T1000 (cell line): ENCODE measurements at regions not wholly inside any gene's neighbourhood (a gene's known extent, or its start where the extent isn't known, plus 50 kb on each side); places are given as distances from the start of the nearest gene placed in this dataset.
"Not testable (repeated sequence)": the region's sequence is repeated elsewhere in the genome, so short reads cannot be mapped to it uniquely, and the experiment has no call there.

Source experiments
- DNase-seq: peaks from one replicate; lab custom pipeline; 2025; ENCODE audit warnings: mixed read lengths; lab: John Stamatoyannopoulos, UW

DNA sequence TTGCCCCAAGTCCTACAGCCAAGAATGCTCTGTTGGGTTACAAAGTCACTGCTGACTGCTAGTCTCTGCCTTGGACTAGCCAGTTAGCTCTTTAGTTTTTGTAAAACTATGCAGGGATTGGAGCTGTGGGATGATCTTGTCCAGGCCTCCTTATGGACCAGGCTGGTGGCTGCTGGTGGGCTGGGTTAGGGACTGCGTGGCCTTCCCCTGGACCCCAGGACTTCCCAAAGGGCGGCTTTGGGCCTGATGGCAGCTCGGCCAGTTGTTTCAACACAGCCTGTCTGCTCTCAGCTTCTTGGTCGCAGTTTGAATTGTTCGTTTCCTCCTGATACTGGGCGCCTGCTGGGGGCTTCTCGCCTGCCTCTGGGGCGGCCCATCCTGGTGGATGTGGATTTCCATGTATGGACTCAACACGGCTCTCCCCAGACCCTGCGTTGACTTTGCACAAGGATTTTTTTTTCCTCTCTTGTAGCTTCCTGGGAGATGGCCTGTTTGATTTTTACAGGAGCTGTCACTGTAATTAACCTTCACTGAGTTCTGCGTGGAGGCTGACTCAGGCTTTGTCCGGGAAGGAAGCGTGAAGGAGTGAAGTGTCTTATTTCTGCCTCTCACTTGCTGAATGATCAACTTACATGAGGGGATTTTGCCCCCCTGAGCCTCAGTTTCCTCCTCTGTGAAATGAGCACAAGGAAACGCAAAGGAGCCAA is 91.9 kb upstream of the NEURL1B start:
- DNase-seq = no peak

DNA sequence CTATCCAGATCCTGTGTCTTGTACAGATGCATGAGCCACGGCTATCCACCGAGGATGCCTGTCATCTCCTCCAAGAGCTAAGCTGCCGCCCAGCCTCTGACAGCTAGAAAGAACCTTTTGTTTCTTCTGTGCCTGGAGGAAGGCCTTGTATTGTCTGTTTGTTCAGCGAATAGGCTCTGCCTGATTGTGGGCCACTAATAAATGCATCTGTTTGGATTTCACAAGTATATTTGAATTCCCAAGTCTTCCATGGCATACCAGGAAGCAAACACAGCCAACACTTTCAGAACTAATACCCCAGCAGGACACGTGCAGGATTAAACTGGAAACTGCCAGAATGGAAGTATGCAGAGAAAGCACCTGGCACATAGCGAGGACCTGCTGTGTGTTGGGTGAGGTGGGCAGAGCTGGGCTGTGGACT is 92.7 kb upstream of the NEURL1B start:
- no peak for DNase-seq

DNA sequence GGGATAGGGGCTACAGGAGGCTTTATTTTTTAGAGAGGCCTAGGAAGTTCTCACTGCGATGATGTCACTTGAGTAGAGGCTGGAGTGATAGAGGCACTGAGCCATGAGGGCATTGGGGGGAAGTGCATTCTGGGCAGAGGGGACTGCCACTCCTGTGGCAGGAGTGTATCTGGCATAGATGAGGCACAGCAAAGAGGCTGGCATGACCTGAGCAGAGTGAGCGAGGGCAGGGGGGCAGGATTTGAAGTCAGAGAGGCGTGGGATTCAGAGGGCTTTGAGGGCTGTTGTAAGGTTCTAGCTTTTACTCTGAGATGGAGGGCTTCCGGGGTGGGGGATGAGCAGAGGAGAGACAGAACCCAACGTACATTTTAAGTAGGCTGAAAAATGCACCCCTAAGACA is 91.9 kb upstream of the SH3PXD2B start:
- DNase-seq = no peak

DNA sequence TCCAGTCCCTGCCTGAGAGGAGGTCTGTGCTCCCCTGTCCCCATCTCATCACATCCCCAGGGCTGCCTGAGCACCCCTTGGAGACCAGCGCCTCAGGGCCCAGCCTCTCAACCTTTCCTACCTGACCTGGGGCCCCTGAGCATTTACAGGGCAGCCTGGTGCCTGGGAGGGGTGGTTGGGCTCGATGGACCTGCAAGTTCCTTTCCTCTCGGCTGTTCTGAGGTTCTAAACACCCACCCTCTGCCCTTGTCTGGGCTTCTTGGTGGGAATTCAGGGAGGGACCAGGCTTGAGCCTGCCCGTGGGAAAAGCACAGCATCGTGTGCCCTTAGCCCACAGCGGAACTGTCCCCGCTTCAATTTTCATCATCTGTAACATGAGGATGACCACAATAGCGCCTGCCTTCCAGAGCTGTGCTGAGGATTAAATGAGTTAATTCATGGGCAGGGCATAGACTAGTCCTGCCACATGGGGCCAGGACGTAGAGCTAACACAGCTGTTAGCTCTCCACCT is 91.0 kb upstream of the SH3PXD2B start:
- DNase-seq = no peak

DNA sequence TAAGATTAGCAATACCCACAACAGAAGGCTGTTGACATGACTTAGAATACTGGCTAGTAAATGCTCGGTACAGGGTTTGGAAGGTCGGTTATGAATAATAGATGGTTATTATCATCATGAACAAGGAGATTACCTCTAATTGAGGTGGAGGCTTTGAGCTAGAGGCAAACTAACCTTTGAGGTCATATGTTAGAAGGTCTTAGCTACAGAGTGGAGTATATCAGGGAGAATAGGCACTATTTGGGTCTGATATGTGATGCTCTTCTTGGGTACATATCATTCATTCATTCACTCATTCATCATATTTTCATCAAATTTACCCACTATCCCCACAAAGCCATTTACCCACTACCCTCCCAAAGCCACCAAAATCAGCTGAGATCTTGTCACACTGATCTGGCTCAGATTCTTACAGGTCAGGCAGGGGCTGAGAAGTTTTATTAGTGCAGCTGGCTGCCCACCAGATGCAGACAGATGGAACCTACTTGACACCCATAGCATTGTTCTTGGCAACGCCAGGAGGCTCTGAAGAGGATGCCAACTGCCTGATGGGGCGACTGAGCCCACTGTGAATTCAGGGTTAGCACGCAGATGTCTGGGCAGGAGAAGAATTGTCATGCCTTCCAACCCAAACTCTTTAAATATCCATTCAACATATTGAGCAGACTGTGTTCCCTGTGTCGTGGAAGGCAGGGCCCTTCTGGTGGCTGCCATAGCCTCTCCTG is 90.2 kb upstream of the SH3PXD2B start:
- DNase-seq = no peak

DNA sequence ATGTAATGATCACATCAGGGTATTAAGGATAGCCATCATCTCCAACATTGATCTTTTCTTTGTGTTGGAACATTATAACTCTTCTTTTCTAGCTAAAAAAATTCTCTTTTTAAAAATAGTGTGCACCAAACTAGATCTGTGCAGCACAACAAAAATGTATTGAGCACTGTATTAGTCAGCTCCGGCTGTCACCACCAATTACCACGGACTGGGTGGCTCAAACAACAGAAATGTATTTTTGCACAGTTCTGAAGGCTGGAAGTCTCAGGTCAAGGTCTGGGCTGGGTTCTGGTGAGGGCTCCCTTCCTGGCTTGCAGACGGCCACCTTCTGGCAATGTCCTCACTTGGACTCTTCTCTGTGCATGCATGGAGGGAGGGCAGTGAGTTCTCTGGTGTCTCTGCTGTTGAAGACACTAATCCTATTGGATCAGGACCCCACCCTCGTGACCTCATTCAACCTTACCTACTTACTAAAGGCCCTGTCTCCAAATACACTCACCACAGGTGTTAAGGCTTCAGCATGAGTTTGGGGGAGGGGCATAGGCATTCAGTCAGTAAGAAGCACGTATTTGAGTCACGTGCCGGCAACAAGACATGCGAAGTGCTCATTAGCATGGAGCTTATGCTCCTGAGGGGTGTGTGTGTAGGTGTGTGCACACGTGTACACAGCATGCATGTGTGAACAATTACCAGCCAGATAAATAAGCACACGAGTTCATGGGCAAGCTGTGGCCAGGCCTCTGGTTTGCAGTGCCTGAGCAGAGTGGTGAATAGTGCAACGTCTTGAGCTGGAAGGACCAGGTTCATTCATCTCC is 89.4 kb upstream of the SH3PXD2B start:
- DNase-seq = no peak

DNA sequence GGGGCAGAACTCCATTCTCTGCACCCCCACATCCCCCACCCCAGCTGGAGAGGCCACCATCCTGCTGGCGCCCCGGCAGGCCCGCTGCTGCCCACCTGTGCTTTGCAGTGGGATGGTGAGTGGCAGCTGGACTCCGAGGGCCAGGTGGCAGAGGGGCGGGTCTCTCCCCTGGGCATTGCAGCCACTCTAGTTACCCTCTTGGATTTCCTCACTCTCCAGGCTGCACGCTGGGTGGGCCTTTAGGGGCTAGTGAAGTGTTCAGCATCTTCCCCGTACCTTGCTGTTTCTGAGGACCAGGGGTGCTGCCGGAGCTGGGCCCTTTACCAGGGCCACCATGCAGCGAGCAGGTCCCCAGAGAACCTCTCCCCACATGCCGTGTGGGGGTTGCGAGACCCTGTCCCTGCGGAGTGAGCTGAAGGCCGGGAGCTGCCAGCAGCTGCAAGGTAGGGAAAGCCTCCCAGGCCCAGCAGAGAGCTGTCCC is 88.4 kb upstream of the SH3PXD2B start:
- no peak for DNase-seq

DNA sequence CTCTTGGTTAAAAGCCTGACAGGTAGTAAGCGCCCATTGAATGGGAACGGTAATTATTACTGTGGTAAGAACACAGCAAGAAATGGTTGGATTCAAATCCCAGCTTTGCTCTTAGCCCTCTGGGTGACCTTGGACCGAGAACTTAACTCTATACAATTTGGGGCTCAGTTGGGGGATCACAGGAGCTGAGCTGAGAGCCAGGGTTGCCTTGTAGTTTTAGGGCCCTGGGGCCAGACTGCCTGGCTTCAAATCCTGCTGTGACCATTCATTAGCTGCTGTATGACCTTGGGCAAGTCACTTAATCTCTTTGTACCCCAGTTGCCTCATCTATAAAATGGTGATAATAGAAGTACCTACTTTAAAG is 87.4 kb upstream of the SH3PXD2B start:
- no peak for DNase-seq

DNA sequence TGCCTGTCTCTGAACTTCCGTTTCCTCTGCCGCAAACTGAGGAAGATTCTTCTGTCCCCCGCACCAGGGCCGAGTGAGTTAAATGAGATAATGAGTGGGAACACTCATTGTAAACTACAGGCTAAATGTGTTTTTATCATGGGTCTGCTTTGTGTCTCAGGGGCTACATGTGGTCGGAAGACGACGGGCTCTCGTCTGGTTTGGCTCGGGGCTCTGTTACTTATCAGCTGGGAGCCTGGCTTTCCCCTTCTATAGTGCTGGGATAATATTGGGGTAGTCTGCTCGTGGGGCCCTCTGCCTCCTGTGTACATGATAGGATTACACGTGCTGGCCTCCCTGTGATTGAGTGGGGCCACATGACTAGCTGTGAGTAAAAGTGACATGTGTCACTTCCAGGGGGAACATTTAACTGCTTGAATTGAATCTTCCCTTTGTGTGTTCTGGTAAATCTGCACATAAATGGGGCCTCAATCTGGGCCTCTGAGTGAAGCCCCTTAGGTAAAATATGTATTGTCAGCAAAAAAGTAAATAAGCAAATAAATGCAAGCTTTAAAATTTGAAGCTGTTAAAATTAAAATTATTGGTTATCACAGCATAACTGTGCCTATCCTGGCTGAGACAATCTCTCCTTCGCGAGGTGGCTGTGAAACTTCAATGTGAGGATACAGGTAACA is 86.9 kb upstream of the SH3PXD2B start:
- no peak for DNase-seq

DNA sequence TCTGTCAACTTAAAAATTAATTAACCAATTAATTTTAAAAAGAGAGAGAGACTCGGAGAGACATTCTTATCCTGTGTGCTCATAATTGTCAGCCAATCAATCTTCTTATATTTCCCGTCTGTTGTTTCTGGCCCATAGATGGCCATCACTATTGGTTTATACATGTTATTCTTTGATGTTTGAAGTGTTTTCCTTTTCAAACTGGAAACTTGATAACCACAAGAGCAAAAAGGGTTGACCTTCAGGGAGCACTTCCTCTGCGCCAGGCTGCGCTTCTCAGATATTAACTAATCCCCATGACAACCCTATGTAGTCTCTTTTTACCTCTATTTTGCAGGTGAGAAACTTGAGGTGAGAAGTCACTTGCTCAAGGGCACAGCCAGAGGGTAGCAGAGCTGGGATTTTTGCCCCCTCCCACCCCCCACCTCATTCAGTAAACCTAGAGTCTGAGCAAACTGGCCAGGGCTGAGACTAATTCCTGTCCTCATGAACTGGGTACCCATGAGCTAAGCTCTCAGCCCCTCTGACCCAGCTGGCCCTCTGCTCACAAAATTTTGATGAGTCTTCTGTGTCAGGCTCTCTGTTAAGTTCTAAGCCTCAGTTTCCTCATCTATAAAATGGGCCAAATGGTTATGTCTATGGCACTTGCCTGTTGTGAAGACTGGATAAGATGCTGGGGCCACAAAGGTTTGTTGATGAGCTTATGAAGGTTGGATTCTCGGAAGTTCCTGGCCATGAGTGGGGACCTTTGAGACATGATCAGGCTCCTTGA is 86.0 kb upstream of the SH3PXD2B start:
- DNase-seq = no peak

DNA sequence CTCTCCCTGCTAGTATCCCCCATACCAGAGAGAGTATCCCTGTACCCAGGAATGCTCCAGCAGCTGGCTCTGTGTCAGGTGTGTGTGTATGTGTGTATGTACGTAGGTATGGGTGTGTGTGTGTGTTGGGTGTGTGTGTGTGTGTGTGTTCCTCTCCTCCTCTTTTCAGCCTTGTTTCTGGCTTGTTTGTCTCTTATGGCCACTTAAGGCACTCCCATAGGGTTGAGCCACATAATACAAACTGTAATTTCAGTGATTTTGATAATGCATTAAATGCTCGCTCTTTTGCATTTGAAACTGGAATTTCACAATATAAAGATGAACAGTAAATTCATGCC is 80.8 kb upstream of the SH3PXD2B start:
- no peak for DNase-seq

DNA sequence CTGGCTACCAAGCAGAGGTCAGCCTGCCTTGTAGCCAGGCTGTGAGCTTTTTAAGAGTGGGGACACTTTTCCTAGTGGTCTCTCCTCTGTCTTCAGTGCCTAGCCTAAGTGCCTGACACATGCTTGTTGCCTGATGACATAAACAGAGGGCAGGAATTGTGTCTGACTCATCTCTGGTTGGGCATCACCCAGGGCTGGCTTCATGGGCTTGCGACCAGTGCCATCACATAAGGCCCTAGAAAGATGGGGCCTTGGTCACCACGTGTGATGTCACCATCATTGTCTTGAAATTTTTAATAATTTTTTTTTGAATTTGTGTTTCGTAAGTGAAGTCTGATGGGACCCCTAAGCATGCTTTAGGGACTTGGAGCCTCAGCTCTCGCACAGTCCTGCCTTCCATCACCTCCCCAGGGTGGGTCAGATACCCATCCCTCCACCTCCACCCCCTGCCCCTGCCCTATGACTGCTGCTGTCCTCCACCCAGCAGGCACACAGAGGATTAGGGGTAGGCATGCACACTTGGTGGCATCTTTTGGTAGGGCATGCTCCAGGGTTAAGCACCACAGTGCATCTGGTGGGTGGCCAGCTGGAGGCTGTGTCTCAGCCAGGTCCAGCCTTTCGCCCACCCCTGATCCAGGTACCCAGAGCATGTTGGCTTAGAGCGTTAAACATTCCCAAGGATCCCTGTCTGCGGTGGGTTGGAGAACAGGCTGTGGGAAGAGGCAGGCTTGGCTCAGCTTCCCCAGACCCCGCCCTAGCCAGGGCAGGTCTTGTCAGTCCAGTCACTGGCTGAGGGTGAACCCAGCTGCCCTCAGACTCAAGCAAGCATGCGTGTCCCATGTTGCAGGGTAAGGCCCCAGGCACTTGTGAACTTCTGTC is 80.1 kb upstream of the SH3PXD2B start:
- DNase-seq = no peak

DNA sequence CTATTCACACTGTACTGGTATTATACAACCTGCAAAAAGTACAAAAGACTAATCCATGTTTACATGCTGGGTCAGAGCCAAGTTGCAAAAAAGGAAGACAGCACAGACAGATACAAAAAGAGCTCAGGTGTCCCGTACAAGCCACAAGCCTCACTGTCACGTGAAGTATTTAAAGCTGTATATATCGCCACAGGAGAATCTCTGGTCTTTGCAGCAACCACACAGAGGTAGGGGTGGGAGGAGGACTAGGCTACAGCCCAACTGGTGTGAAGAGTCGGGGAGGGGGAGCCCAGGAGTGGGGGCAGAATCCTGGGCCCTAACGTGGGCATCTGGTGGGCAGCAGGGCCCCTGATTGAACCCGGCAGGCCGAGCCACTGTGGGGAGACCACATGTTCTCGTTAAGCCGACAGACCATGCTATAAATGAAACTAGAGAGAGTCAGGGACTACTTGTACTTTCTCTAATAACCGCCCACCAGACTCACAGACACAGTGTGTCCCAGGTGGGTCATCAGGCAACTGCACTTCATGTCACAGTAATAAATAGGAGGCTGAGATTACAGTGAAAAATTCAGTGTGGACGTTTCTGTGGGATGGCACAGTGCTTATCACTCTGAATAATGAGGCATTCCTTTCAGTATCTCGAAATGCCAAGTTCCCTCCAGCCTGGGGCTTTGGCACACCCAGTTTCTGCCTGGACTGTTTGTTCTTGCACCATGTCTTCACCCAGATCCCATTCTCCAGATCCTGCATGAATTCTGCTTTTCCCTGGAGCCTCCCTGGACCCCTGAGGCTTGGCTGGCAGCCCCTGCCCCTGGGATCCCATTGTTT is 79.3 kb upstream of the SH3PXD2B start:
- no peak for DNase-seq

DNA sequence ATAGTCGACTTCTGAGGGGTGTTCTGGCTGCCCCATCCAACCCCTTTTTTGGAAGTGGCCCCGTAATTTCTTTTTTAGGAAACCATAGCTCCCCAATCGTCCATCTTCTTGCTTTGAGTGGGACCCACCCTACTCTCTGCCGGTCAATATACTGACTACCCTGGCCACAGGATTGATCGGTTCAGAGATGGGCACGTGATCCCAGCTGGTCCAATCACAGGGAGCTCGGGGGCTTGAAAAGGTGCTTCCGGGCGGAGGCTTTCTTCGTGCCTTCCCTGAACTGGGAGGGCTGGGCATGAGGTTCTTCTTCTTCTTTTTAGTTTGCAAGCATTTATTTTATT is 78.7 kb upstream of the SH3PXD2B start:
- no peak for DNase-seq

DNA sequence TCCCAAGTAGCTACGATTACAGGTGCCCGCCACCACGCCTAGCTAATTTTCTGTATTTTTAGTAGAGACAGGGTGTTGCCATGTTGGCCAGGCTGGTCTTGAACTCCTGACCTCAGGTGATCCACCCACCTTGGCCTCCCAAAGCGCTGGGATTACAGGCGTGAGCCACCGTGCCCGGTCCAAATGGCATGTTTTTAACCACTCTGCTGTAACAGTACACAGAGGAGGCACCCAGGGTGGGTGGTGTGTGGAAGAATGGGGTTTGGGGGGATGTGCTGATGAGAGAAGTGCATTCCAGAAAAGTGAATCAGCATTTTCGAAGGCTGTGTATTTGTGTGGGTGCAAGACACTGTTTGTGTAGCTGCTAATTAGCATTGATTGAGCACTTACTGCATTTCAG is 78.1 kb upstream of the SH3PXD2B start:
- not testable (repeated sequence) for DNase-seq

DNA sequence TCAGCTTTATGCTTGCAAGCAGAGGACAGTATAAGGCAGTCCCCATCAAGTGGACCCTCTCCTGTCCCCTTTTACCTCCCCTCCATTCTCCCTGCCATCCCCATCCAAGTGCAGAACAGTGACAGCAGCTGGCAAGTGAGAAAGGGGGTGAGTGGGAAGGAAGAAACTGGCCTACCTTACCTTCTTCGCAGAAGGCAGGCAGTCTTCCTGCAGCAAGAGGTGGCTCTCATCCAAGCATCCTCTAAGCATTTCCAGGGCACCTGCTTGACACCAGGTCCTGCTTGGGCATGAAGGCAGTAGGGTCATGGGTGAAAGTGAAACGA is 77.3 kb upstream of the SH3PXD2B start:
- DNase-seq = no peak

DNA sequence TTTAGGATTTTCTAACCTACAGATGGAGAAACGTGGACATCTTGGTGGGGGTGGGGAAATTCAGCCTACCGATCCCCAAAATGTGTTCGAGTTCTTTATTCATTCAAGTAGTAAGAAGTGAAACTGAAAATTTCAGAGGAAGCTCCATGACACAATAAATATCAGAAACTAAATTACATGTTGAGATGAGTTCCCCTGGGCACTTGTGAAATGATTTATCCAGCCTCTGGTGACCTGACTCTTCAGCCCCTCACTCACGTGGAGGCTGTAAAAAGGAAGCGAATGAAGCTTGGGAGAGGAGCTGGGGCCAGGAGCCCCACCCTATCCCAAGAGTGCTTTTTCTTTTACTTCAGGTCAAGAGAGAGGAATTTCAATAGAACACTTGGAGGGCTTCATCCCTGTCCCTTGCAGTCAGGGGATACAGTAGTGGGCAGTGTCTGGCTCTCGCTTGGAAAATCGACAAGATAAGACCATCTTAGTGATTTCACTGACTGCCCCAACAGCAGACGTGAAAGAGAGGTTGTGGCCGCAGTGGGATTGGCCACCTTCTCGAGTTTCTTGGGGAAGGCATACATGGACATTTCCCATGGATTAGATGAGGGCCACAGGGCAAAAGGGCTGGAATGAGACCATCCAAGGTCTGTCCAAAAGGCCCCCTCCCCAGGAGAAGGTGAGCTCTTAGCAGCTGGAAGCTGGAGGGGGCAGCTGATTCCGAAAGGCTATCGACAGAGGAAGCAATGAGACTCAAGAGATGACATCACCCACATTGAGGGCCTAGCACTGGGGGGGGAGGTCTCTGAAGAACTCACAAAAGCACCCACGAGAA is 76.8 kb upstream of the SH3PXD2B start:
- DNase-seq = no peak

DNA sequence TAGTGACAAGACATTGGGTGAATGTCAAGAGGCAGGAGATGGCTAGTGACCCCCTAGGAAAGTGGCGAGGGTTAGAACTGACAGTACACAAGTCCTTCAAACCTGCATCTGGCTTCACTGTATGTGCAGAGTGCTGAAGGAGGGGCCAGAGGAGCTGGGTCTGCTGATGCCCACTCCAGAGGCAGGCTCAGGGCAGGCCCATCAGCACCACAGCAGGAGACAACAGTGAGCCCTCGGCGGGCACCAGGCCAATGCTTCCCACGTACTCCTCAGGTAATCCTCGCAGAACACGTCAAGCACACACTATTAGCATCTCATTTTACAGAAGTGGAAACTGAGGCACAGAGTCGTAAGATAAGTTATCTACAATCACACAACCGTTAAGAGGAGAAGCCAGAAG is 76.1 kb upstream of the SH3PXD2B start:
- no peak for DNase-seq

DNA sequence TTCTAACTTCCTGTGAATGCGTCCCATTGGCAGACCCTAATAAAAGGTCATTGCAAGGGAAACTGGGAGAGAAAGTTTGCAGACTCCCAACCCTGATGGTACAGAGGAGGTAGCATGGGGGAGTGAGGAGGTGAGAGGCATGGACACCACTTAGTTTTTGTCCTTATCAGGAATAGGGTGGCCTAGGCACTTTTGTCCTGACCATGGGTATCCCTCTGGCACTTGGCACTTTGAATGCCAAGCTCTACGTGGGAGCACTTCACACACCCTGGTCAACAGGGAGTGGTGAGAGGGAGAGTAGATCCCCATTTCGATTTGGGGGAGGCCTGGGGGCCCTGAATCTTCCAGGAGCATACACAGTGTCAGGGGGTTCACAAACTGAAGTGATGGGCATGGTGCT is 75.6 kb upstream of the SH3PXD2B start:
- no peak for DNase-seq
